ENCODE measurements at regions not wholly inside any gene's neighbourhood (a gene's known extent, or its start where the extent isn't known, plus 50 kb on each side); places are given as distances from the start of the nearest gene placed in this dataset.

DNA sequence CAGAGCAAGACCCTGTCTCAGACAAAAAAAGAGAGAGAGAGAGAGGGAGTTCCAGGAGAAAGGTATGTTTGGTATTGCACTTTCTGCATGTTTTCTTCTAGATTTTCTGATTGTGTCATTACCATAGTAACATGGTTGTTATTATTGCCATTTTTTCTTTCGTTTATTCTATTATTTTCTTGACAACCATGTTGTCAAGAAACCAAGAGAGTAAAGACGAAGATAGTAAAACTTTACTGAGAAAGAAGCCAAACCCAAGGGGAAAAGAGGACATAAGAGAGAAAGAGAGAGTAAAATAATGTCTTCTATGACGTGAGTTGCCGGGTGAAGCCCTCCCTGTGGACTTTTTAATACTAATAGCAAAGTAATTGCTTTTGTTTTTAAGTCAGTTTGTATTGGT lies 1186.0 kb upstream of the SEL1L start:
- TF ChIP-seq, protein P1, sequence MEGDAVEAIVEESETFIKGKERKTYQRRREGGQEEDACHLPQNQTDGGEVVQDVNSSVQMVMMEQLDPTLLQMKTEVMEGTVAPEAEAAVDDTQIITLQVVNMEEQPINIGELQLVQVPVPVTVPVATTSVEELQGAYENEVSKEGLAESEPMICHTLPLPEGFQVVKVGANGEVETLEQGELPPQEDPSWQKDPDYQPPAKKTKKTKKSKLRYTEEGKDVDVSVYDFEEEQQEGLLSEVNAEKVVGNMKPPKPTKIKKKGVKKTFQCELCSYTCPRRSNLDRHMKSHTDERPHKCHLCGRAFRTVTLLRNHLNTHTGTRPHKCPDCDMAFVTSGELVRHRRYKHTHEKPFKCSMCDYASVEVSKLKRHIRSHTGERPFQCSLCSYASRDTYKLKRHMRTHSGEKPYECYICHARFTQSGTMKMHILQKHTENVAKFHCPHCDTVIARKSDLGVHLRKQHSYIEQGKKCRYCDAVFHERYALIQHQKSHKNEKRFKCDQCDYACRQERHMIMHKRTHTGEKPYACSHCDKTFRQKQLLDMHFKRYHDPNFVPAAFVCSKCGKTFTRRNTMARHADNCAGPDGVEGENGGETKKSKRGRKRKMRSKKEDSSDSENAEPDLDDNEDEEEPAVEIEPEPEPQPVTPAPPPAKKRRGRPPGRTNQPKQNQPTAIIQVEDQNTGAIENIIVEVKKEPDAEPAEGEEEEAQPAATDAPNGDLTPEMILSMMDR (IDR thresholded peaks at IDR 0.05; ENCODE audit: poor library complexity) = no peak
- TF ChIP-seq EZH2 (IDR thresholded peaks at IDR 0.05; ENCODE audit: borderline replicate concordance) = no peak
